ENCODE measurements at regions not wholly inside any gene's neighbourhood (a gene's known extent, or its start where the extent isn't known, plus 50 kb on each side); places are given as distances from the start of the nearest gene placed in this dataset.
A peak's percentile ranks its signal among the peaks of the same experiment; 100 is the strongest.

- in situ Hi-C loops (cut with MboI; ENCODE audit: low sequenced_read_pairs, unreplicated experiment) = no loop called here
- no peak for DNase-seq (ENCODE audit: low spot score)
- TF ChIP-seq CTCF (IDR thresholded peaks at IDR 0.05; ENCODE audit: borderline replicate concordance, control extremely low read depth, extremely low read depth, insufficient read depth, missing control alignments) = peak; percentile 36
Measured at GRCh38 chrX:83008415-83008814, 499.7 kb upstream of the POU3F4 start.

GRCh38 chrX:83019258-83019657 lies 488.8 kb upstream of the POU3F4 start:
- DNase-seq (ENCODE audit: low spot score) = no peak
- TF ChIP-seq CTCF (IDR thresholded peaks at IDR 0.05; ENCODE audit: borderline replicate concordance, control extremely low read depth, extremely low read depth, insufficient read depth, missing control alignments) = no peak
- in situ Hi-C loops (cut with MboI; ENCODE audit: low sequenced_read_pairs, unreplicated experiment) = no loop called here

GRCh38 chrX:83022020-83022419 lies 486.1 kb upstream of the POU3F4 start:
- no peak for DNase-seq (ENCODE audit: low spot score)
- TF ChIP-seq CTCF (IDR thresholded peaks at IDR 0.05; ENCODE audit: borderline replicate concordance, control extremely low read depth, extremely low read depth, insufficient read depth, missing control alignments) = no peak

More at GRCh38 chrX:83022020-83022419, 486.1 kb upstream of the POU3F4 start:
- in situ Hi-C loops (cut with MboI; ENCODE audit: low sequenced_read_pairs, unreplicated experiment) = no loop called here

All from GM13976 (cell line).